ENCODE measurements at regions not wholly inside any gene's neighbourhood (a gene's known extent, or its start where the extent isn't known, plus 50 kb on each side); places are given as distances from the start of the nearest gene placed in this dataset.

GRCh38 chr4:74848774-74849173 lies 54.5 kb upstream of the BTC start:
- no peak overlapping the region for H3K4me3 ChIP-seq (ENCODE audit: low read depth in 1 of 3, low read length in 3 of 3)
- peaks cover 0 to 3% (median 1%) of the 10 kb centered on the region in 4 donors for H3K9me3 ChIP-seq (ENCODE audit: control insufficient read depth in 4 of 4, low read length in 3 of 4)
- 94% methylated on average over 4 of the region's 4 CpGs for WGBS
- no peak overlapping the region for H3K27ac ChIP-seq (ENCODE audit: low read depth in 1 of 2, low read length in 2 of 2)
- no peaks in the 10 kb centered on the region for H3K27me3 ChIP-seq (ENCODE audit: control insufficient read depth in 4 of 4, insufficient read depth in 4 of 4, low read length in 3 of 4)
- H3K4me1 ChIP-seq (ENCODE audit: control insufficient read depth in 4 of 4, insufficient read depth in 4 of 4, low read length in 3 of 4) = no peaks in the 10 kb centered on the region
- H3K36me3 ChIP-seq (ENCODE audit: control insufficient read depth in 4 of 4, insufficient read depth in 3 of 4, low read depth in 1 of 4, low read length in 3 of 4) = no peaks in the 10 kb centered on the region
- TF ChIP-seq GABPA (IDR thresholded peaks at IDR 0.05 in 1 of 2, conservative IDR thresholded peaks at IDR 0.05 in 1 of 2) (no peak), ZBTB33 (IDR thresholded peaks at IDR 0.05) (no peak)
- TF ChIP-seq, protein P1, sequence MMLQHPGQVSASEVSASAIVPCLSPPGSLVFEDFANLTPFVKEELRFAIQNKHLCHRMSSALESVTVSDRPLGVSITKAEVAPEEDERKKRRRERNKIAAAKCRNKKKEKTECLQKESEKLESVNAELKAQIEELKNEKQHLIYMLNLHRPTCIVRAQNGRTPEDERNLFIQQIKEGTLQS (IDR thresholded peaks at IDR 0.05) = no peak
- DNase-seq (ENCODE audit: low spot score) = no peak
- no peak overlapping the region for H3K9ac ChIP-seq (ENCODE audit: low read depth in 1 of 2, low read length in 2 of 2)

GRCh38 chr4:74845834-74846233 lies 51.5 kb upstream of the BTC start:
- no peak overlapping the region for H3K9ac ChIP-seq (ENCODE audit: low read depth in 1 of 2, low read length in 2 of 2)
- no peak for DNase-seq (ENCODE audit: low spot score)
- peaks cover 0 to 3% (median under 1%) of the 10 kb centered on the region in 4 donors for H3K9me3 ChIP-seq (ENCODE audit: control insufficient read depth in 4 of 4, low read length in 3 of 4)
- TF ChIP-seq FOXA1 (IDR thresholded peaks at IDR 0.05) = no peak
- no peak for TF ChIP-seq HNF4G (IDR thresholded peaks at IDR 0.05)
- TF ChIP-seq, protein P1 (IDR thresholded peaks at IDR 0.05) = no peak
- no peak for TF ChIP-seq TAF1 (conservative IDR thresholded peaks at IDR 0.05)
- TF ChIP-seq GABPA (IDR thresholded peaks at IDR 0.05 in 1 of 2, conservative IDR thresholded peaks at IDR 0.05 in 1 of 2) = no peak
- TF ChIP-seq RXRA (IDR thresholded peaks at IDR 0.05) = no peak
- no peak for TF ChIP-seq JUND (IDR thresholded peaks at IDR 0.05)
- no peak for TF ChIP-seq ZBTB33 (IDR thresholded peaks at IDR 0.05)
- no peak for TF ChIP-seq SP1 (IDR thresholded peaks at IDR 0.05)
- TF ChIP-seq RAD21 (IDR thresholded peaks at IDR 0.05) = no peak
- WGBS = 93% methylated on average over 1 of the region's 1 CpG
- no peak overlapping the region for H3K4me3 ChIP-seq (ENCODE audit: low read depth in 1 of 3, low read length in 3 of 3)
- no peaks in the 10 kb centered on the region for H3K4me1 ChIP-seq (ENCODE audit: control insufficient read depth in 4 of 4, insufficient read depth in 4 of 4, low read length in 3 of 4)
- no peak overlapping the region for H3K27ac ChIP-seq (ENCODE audit: low read depth in 1 of 2, low read length in 2 of 2)
- H3K27me3 ChIP-seq (ENCODE audit: control insufficient read depth in 4 of 4, insufficient read depth in 4 of 4, low read length in 3 of 4) = no peaks in the 10 kb centered on the region
- H3K36me3 ChIP-seq (ENCODE audit: control insufficient read depth in 4 of 4, insufficient read depth in 3 of 4, low read depth in 1 of 4, low read length in 3 of 4) = no peaks in the 10 kb centered on the region

Measured in liver (tissue), 7 donors.